ENCODE measurements at regions not wholly inside any gene's neighbourhood (a gene's known extent, or its start where the extent isn't known, plus 50 kb on each side); places are given as distances from the start of the nearest gene placed in this dataset.

DNA sequence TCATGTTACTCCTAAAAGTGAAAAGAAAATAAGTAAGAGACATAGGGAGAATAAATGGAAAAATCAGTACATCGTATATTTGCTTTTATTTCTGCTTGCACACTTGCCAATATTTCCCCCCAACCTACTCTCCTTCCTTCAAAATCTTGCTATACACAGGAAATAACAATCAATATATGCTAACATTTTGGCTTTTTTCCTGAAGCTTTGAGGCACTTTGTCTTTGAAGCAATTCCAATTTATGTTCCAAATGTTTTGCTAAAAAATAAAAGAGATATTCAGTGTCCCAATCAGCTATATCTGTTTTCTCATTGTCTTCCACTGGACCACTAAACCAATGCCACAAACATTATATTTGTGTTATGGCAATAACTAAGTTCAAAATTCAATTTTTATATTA lies 184.0 kb upstream of the NEGR1 start:
- TF ChIP-seq, protein P1, sequence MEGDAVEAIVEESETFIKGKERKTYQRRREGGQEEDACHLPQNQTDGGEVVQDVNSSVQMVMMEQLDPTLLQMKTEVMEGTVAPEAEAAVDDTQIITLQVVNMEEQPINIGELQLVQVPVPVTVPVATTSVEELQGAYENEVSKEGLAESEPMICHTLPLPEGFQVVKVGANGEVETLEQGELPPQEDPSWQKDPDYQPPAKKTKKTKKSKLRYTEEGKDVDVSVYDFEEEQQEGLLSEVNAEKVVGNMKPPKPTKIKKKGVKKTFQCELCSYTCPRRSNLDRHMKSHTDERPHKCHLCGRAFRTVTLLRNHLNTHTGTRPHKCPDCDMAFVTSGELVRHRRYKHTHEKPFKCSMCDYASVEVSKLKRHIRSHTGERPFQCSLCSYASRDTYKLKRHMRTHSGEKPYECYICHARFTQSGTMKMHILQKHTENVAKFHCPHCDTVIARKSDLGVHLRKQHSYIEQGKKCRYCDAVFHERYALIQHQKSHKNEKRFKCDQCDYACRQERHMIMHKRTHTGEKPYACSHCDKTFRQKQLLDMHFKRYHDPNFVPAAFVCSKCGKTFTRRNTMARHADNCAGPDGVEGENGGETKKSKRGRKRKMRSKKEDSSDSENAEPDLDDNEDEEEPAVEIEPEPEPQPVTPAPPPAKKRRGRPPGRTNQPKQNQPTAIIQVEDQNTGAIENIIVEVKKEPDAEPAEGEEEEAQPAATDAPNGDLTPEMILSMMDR (IDR thresholded peaks at IDR 0.05), result no peak
- TF ChIP-seq POLR2A (IDR thresholded peaks at IDR 0.05), result no peak

All from testis (tissue), 2 donors.